ENCODE measurements at regions not wholly inside any gene's neighbourhood (a gene's known extent, or its start where the extent isn't known, plus 50 kb on each side); places are given as distances from the start of the nearest gene placed in this dataset.

DNA sequence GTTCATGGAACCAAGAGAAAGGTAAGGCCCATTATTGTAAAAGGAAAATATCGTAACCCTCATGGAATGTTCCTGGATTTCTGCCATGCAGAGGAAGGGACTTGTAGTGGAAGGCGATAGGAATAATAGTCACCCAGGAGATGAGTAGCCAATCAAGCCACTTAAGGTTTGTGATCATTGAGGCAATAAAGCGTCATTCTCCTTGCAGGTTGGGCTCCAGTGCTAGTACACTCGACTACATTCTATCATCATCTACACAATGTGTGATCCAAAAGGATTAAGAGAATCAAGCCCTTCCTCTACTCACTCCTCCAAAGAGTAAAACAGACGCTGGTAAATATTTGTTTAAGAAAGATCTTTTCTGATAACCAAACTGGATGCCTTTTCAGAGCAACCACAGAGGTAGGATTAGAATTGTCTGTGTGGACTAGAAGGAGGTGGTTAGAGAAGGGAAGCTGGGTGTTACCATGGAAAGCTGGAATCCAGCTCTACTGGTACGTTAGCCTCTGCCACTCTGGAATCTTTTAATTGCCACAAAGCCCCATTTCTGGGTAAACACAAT lies 245.7 kb downstream of the IKZF2 start:
- peak overlapping the region; percentile 52; the same call in 1 of the 2 replicates for H3K27ac ChIP-seq
- TF ChIP-seq CTCF (conservative IDR thresholded peaks at IDR 0.05) (no peak), ZFX (IDR thresholded peaks at IDR 0.05) (no peak)

DNA sequence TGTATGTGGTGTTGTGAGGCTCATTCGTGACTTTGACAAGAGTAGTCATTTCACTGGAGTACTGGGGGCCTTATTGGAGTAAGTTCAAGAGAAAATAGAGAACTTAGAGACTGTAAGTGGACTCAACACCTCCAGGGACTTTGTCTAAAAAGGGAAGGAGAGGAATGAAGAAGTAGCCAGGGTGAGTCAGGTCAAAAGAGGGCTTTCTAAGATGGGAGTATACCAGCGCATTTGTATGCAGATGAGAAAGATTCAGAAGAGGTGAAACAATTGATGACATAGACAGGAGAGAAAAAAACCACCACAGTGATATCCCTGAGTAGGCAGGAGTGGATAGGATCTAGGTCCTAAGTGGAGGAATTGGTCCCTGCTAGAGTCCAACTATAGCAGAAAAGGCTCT lies 246.8 kb downstream of the IKZF2 start:
- TF ChIP-seq CTCF (conservative IDR thresholded peaks at IDR 0.05) = no peak
- no peak for TF ChIP-seq ZFX (IDR thresholded peaks at IDR 0.05)
- H3K27ac ChIP-seq = no peak overlapping the region

DNA sequence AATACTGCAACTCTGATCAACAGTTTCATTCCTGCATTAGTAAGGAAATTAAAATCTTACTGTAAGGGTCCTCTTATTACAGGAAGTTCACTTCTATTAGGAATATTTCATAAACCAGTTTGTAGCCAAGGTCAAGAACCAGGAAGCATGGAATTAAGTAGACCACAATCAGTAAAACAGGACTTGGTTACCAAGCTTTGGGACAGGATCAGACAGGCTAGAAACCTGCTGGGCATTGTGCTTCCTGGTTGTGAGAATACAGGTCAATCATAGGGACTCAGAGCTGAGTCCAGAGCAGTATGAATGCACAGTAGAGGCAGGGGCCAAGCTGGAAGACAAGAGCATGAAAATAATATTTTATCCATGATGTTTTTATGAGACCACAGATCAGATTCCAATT lies 248.0 kb downstream of the IKZF2 start:
- peak overlapping the region; percentile 16; the same call in 1 of the 2 replicates for H3K27ac ChIP-seq
- TF ChIP-seq CTCF (conservative IDR thresholded peaks at IDR 0.05) = no peak

GRCh38 chr2:212902421-212902820 lies 249.0 kb downstream of the IKZF2 start:
- TF ChIP-seq CTCF (conservative IDR thresholded peaks at IDR 0.05) = no peak
- no peak for TF ChIP-seq ZFX (IDR thresholded peaks at IDR 0.05)
- no peak overlapping the region for H3K27ac ChIP-seq

- TF ChIP-seq CTCF (conservative IDR thresholded peaks at IDR 0.05) (no peak), ZFX (IDR thresholded peaks at IDR 0.05) (no peak)
- peak overlapping the region; percentile 60; the same call in 1 of the 2 replicates for H3K27ac ChIP-seq
Measured at GRCh38 chr2:212901604-212902275, 249.7 kb downstream of the IKZF2 start.

GRCh38 chr2:212900715-212901114 lies 250.7 kb downstream of the IKZF2 start:
- no peak overlapping the region for H3K27ac ChIP-seq
- no peak for TF ChIP-seq ZFX (IDR thresholded peaks at IDR 0.05)
- no peak for TF ChIP-seq CTCF (conservative IDR thresholded peaks at IDR 0.05)

DNA sequence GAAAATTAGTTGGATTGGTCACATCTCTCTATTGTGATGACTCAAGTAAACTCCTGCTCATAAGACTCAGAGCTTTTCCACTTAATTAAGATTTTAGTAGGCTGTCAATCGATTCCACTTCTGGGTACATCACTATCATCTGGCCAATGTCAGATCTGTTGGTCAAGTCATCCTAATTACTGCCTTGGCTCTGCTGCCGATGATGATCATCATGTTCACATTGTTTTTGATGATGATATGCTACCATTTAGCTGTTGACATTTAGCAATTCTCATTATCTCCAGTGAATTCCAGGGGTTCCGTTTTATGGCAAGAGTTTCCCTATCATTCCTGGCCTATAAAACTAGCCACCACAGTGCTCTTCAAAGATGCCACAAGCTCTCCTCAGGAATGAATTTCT lies 253.4 kb downstream of the IKZF2 start:
- TF ChIP-seq ZFX (IDR thresholded peaks at IDR 0.05) (no peak), CTCF (conservative IDR thresholded peaks at IDR 0.05) (no peak)

More for the DNA sequence above, 253.4 kb downstream of the IKZF2 start:
- H3K27ac ChIP-seq = no peak overlapping the region
